ENCODE measurements at regions not wholly inside any gene's neighbourhood (a gene's known extent, or its start where the extent isn't known, plus 50 kb on each side); places are given as distances from the start of the nearest gene placed in this dataset.

DNA sequence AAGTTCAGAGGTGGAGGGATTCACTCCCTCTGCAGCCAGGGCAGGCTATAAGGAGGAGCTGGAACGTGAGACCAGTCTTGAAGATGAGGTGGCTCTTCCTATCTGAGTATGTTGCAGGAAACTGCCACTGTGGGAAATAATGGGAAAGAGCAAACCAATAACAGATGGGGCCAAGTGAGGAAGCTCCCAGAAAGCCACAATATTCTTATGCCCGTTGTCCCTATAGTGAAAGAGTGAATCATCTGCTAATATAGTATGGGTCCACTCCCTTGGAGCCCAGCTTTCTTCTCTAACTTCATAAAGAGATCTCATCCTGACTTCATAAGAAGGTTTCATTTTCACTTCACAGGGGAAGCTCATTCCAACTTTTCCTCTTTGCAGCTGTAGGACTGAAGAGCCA is 206.4 kb downstream of the BLID start:
- TF ChIP-seq, protein P1, sequence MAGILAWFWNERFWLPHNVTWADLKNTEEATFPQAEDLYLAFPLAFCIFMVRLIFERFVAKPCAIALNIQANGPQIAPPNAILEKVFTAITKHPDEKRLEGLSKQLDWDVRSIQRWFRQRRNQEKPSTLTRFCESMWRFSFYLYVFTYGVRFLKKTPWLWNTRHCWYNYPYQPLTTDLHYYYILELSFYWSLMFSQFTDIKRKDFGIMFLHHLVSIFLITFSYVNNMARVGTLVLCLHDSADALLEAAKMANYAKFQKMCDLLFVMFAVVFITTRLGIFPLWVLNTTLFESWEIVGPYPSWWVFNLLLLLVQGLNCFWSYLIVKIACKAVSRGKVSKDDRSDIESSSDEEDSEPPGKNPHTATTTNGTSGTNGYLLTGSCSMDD (CRISPR knock-in tag; IDR thresholded peaks at IDR 0.05), result no peak
- TF ChIP-seq ZBTB1 (CRISPR knock-in tag; IDR thresholded peaks at IDR 0.05; ENCODE audit: borderline replicate concordance), result no peak
- no peak for TF ChIP-seq EED (CRISPR knock-in tag; IDR thresholded peaks at IDR 0.05)
- TF ChIP-seq CTCF (CRISPR knock-in tag; IDR thresholded peaks at IDR 0.05), result no peak
- no peak for TF ChIP-seq HMG20B (CRISPR knock-in tag; conservative IDR thresholded peaks at IDR 0.05)
- TF ChIP-seq TRIM24 (CRISPR knock-in tag; IDR thresholded peaks at IDR 0.05), result no peak
- no peak for TF ChIP-seq MZF1 (CRISPR knock-in tag; IDR thresholded peaks at IDR 0.05; ENCODE audit: borderline replicate concordance)
- TF ChIP-seq MTF1 (CRISPR knock-in tag; IDR thresholded peaks at IDR 0.05), result no peak

Data from HepG2 (cell line).